ENCODE measurements at regions not wholly inside any gene's neighbourhood (a gene's known extent, or its start where the extent isn't known, plus 50 kb on each side); places are given as distances from the start of the nearest gene placed in this dataset.

DNA sequence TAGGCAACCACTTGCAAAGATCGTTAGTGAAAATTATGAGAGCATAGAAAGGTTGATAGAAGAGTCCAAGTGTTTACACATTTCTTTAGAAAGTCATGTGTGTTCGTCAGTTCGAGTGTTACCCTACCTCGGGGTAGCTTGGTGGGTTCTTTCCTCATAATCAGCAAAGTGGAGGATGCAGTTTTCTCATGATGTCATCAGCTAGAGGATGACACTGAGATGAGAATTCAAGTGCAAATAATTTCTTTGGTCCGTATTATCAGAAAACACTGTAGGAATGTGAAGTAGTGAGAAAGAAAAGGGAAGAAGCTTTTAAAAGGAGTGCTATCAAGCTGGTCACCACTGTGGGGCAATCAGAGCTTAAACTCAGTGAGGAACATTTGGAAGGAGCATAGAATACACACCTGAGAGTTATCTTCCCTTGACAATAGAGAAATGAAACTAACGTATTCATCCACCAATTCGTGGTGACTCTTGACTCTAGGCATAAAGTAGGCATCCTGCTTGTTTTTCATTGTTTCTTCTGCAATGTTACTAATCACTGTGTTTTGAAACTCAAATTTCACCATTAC is 1340.9 kb upstream of the TMEM132C start:
- TF ChIP-seq, protein P1, sequence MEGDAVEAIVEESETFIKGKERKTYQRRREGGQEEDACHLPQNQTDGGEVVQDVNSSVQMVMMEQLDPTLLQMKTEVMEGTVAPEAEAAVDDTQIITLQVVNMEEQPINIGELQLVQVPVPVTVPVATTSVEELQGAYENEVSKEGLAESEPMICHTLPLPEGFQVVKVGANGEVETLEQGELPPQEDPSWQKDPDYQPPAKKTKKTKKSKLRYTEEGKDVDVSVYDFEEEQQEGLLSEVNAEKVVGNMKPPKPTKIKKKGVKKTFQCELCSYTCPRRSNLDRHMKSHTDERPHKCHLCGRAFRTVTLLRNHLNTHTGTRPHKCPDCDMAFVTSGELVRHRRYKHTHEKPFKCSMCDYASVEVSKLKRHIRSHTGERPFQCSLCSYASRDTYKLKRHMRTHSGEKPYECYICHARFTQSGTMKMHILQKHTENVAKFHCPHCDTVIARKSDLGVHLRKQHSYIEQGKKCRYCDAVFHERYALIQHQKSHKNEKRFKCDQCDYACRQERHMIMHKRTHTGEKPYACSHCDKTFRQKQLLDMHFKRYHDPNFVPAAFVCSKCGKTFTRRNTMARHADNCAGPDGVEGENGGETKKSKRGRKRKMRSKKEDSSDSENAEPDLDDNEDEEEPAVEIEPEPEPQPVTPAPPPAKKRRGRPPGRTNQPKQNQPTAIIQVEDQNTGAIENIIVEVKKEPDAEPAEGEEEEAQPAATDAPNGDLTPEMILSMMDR (IDR thresholded peaks at IDR 0.05), result no peak
- TF ChIP-seq EZH2 (IDR thresholded peaks at IDR 0.05; ENCODE audit: borderline replicate concordance, insufficient read depth, low read depth, low read length, poor library complexity, severe bottlenecking), result no peak

Data from B cell (primary cell).